HG02840 (cell line): ENCODE measurements at regions not wholly inside any gene's neighbourhood (a gene's known extent, or its start where the extent isn't known, plus 50 kb on each side); places are given as distances from the start of the nearest gene placed in this dataset.

Experiments
- ATAC-seq: cut with Tn5 transposase; IDR thresholded peaks from one replicate; pipeline ENCODE4 v1.9.1; 2021; ENCODE audit warnings: mild to moderate bottlenecking, moderate library complexity, moderate number of reproducible peaks; ENCODE audit not compliant: unreplicated experiment, low FRiP score

DNA sequence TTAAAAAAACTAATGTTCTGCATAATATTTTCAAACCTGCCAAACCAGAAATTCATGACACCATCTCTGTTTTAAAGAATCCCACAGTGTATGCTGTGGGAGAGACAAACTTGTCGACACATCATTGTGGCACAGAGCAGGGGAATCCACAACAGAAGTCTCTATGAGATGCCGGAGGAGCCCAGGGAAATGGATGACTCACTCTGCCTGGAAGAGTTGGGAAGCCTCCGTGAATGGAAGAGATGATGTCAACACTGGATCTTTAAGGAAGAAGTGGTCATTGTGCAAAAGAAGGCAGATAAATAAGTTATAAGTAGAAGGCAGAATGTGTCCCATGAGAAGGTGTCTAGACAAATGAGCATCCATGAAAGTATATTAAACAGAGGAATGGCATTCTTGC is 595.1 kb downstream of the RAB28 start:
- ATAC-seq: no peak

DNA sequence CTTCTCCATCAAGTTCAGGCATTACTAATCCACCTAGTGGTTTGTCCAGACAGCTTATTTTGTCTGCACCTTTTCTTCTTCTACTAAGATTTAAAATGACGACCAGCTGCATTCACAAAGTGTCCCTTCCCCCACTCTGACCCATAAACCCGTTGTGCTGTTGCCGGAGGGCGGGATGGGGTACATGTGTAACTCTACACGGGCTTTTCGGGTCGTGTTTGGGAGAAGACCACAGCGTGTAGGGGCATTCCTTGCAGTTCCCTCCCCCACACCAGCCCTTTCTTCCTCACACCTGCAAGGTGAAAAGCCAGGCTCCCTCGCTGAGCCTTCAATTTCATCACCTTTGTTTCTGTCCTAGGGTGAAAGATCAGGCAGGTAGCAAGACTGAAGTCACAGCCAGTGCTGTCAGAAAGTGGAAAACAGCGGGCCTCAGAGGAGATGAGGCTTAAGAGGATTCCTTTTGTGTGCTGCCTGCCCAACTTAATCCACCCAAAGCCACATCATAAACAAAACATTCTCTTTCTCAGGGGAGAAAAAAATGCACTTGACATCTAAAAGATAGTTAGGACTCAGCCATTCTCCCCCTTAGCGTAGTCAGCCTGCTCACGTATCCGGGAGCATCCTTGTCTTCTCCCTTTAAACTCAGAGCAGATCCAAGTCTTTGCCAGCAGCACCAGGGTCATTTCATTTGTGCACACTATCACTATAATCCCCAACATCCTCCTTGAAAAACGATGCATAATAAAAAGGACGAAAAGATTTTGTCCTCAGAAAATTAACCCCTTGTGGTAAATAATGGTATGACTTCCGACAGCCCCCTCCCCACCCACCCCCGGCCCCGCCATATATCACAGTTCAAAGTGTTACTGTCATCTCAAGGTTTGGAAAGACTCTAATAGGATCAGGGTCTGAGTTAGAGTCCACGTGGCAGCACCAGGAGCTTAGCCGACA is 599.0 kb downstream of the RAB28 start:
- ATAC-seq: no peak

DNA sequence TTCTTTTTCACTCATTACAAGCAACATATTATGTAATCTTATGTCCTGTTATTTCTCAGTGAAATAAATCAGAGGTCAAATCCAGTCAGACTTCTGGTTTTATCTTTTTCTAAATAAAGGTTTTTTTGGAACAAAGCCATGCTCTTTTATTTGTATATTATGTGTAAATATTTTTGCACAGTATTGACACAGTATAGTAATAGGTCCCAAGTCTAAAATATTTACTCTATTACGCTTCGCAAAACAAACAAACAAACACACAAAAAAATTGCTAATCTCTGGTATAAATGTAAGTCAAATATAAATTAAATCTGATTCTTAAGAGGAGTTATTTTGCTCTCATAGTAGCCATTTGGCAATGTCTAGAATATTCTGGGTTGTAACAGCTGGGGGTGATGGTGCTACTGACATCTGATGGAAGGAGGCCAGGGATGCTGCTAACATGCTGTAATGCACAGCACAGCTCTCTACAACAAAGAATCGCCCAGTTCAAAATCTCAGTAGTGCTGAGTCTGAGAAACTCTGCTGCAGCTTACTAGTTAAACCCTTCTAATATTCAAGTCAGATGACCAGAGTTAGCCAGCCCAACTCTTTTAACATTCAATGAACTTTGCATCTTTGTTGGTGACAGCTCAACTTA is 602.1 kb downstream of the RAB28 start:
- no peak for ATAC-seq

DNA sequence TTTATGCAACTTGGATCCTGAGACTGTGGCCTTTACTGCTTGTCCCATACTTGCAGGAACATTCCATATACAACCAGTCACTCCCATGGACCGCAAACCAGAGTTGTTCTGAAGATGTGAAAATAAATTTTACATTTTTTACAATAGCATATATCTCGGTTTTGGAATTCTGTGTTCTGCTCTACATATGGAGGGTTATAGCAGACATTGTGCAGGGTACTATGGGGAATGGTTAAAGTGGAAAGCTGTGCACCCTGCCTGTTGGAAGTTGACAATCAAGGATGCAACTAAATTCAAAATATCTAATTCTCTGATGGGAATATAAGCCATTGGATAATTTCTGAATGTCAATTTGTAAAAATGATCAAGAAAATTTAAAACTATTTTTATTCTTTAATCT is 603.3 kb downstream of the RAB28 start:
- ATAC-seq: no peak

DNA sequence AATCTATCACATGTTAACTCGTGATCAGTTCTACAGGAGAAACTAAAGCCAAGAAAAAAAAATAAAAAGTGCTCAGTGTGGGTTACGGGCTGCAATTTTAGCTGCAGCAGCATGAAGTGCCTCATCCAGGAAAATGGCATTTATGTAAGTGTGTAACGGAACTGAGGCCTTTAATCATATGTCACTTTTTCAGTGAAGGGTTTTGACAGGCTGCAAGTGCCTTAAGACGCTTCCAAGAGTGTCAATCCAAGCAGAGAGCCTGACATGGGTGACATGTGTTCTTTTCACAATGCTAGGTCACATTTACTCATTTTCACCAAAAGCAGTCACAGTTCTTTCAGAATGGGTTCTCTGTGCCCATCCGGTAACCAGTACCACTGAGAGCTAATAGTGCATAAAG is 604.6 kb downstream of the RAB28 start:
- ATAC-seq: no peak

DNA sequence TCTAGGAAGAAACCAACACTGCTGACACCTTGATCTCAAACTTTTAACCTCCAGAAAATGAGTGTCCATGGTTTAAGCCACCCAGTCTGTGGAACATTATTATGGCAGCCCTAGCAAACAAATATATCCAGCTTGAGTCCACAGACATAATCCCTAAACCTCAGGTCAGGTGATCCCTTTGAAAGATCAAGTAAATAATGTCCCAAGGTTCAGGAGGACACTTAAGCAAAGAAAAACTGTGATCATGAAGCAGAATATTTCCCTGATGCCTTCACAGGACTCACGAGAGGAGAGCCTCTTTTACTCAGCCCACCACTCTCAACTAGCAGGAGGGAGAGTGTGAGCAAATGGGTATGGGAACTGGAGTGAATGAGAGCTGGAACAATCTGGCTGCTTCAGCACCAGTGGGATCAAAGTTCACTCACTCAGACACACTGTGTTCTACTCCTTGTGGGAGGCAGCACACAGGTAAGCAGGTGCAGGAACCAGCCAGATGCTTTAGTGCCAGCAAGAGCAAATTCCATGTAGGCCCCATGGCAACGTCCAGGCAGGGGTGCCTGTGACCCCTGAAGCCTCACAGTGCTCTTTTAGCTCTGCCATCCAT is 608.4 kb downstream of the RAB28 start:
- no peak for ATAC-seq

DNA sequence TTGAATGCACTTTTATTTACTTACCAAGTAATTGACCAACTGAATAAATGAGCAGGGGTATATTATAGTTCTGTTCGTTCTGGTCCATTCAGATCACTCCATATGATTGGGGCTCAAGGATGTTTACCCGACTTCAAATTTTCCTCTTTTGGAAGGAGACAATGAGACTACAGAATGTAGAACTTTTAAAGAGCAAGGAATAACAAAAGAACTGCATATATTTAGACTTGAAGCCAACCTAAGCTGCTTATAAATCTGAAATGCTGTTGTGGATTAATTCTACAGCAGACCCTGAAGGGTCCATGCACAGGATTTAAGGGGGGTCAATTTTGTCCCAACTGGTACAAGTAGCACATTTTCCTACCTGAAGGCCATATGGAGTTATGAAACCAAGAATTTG is 610.8 kb downstream of the RAB28 start:
- ATAC-seq: no peak

DNA sequence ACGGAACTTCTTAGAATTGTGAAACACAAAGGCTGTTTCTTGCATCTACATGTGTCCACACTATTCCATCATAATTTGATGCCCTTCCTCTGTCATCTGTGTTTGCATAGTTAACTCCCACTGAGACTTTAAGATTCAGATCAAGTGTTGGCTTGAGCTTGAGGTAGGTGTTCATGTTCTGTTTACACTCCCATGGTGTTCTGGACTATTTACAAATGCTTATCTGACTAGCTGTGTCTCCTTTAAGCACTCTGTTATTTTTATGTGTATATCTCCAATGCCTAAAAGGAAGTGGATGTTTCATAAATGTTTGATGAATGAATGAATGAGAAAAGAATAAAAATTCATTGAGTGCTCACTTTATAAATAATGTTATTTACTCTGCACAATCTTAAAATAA is 622.7 kb downstream of the RAB28 start:
- ATAC-seq: no peak

DNA sequence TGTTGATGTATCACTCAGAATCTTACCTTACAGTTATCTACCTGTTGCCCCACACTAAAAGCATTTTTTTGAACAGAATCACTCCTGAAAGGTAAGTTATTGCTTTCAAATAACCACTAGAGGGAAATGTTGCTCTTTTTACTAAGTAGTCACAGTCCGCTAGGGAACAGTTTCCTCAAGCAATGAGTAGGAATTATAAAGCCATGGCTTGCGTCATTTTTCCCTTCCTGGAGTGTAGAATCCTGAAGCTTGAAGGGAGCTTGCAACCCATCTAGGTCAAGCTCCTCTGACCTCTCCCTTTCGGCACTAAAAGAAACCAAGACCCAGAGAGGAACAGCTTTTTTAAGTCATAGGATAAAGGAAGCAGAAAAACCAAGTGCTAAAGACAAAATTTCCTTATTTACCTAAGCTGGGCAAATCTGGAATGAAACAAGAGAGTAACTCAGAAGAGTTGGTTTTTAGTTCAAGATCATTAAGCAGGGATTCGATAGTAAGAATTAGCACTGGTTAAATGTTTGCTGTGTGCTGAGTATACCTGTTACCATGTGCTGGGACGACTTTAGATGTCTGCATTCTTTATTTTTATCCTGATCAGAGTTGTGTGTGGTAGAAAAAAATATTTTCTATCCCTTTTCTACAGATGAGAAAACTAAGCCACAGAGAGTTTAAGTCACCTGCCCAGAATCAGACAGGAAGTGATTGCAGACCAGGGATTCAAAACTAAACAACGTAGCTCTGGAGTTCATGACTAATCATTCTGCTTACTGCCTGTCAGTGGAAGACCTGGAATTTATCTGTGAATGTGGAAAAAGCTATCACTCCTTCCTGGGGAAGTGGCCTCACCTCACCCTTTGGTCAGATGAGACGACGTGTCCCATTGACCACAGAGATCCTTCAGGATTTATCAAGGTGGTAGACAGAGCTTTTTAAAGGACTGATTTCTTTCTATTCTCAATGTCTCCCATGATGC is 631.5 kb downstream of the RAB28 start:
- ATAC-seq: no peak

DNA sequence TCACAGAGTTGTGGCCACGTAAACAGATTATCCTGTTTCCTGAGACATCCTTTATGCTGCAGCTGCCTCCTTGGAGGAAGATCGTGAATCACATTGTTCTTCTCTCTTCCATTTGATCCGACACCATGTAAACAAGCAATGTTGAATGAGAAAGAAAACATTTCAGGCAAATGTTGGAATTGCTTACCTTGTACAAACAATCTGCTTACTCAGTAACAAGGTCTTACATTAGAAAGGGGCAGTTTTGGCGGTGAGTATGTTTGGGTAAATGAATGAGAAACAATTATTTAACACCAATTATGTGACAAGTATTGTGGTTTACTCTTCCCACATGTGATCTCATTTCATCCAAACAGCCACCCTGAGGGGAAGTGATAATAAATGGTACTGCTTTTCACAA is 637.8 kb downstream of the RAB28 start:
- ATAC-seq: no peak

DNA sequence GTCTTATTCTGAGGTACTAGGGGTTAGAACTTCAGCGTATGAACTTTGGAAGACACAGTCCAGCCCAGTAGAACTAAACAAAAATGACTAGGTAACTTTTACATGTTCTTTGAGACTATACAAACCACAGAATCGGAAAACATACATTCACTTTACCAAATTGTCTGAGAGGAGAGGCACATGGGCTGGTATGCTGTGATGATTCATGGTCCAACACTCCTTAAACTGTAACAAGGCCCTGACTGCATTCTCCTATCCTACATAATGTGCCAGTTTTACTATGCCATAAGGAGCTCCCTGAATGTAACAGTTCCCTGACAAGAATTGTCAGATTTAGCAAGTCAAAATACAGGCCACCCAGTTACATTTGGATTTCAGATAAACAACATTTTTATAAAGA is 640.0 kb downstream of the RAB28 start:
- no peak for ATAC-seq

DNA sequence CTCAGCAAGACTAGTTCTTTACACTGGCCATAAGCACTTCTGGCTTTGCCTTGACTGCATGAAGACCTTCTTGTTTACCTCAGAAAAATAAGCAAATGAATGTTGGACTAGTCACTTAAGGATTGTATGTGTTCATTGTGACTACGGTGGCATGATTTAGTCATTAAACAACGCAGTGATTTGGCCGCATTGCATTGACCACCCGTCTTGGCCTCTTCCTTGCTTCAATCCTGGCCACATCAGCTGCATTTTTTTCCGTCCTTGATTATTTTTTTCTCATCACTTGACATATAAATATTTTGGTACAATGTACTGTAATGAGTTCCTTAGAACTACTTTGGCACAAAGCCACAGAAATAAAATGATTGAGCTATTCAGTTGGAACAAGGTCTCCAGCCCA is 656.2 kb downstream of the RAB28 start:
- ATAC-seq: no peak

DNA sequence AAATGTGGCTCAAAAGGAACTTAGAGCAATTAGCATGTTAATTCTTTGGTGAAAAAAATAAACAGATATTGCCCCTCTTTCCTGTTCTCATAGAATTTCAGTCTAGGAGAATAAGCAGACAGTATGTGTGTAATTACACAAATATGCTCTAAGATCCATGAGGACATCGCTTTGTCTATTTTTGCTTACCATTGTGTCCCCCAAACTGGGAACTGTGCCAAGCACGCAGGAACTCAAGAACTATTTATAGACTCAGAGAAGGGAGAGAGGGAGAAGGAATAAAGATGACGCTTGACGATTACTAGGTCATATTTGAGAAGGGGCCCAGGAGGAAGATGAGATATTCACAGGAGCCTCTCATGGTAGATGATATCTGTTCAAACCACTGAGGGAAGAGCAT is 692.6 kb downstream of the RAB28 start:
- ATAC-seq: no peak

DNA sequence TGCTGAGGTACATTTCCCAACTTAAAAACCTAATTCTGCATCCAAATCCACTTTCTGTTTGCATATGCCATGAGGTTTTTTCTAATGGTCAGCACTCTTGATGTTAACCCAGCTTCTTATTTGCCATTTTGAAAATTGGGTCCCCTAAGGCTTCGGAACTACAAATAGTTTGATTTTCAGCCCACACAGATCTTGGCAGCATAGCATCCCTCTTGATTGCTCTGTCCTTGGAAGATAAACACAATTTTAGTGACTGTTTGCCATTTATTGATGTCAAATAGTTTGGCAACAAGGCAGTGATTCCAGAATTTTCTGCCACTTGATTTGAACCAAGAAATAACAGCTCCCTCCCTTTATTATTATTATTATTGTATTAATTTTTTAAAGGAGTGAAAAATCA is 696.9 kb downstream of the RAB28 start:
- ATAC-seq: no peak

DNA sequence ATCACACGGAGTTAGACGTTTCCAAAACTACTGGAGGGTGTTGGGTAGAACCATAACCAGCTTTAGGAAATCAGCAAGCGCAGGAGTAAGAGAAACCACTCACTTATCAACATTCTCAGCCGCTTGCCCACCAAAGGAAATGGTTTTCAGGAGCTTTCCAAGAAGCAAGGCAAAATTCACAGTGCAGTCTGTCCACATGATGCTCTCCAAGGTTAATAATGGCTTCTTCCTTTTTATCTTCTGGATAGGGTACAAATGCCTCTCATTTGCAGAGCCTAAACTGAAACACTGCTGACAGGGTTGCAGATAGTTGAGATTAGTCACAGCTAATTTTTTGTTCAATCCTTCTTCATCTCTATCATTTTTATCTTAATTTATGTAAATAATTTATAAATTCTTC is 705.4 kb downstream of the RAB28 start:
- no peak for ATAC-seq

DNA sequence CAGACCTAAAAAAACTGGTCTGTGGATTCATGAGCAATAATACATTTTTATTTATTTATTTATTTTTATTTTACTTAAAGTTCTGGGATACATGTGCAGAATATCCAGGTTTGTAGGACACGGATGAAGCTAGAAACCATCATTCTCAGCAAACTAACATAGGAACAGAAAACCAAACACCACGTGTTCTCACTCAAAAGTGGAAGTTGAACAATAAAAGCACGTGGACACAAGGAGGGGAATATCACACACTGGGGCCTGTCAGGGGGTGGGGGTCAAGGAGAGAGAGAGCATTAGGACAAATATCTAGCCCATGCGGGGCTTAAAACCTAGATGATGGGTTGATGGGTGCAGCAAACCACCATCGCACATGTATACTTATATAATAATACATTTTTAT is 705.9 kb downstream of the RAB28 start:
- ATAC-seq: no peak

DNA sequence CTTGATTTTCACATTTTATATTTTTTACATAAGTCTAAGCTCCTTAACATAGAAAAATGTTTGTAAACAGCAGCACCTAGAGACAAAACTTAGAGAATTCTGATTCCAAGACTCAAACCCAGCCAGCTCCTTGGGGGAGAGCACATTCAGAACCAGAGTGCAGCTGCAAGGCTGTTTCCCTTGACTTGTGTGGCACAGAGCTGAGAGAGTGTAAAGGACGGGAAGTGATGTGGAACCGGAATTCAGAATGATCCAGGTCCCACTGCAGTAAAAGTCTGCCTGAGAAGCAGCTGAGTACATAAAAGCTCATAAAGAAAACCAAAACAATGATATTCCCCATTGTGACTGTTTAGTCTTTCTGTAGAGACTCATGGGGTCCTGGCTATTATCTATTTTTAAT is 713.8 kb downstream of the RAB28 start:
- ATAC-seq: no peak

DNA sequence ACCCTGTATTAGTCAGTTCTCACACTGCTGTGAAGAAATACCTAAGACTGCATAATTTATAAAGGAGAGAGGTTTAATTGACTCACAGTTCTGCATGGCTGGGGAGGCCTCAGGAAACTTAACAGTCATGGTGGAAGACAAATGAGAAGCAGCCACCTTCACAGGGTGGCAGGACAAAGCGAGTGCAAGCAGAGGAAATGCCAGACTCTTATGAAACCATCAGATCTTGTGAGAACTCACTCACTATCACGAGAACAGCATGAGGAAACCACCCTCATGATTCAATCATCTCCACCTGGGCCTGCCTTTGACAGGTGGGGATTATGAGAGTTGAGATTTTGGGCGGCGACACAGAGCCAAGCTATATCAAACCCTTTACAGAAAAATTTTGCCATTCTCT is 722.4 kb downstream of the RAB28 start:
- ATAC-seq: no peak

DNA sequence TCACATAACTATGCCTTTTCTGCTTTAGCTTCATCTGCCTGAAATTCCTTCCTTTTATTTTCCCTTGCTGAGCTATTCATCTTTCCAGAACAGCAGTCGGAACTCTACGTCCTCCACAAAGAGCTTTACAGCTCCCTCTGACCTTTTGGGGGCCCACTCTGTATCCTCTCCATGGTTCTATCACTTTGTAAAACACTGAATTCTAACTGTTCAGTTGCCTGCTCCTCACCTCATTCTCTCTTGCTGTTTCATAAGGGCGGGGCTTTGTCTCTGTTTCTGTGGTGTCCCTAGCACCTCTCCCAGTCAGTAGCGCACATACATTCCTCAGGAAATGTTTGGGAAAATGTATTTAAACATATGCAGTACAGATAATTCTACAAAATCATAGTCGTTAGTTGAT is 737.0 kb downstream of the RAB28 start:
- ATAC-seq: no peak

DNA sequence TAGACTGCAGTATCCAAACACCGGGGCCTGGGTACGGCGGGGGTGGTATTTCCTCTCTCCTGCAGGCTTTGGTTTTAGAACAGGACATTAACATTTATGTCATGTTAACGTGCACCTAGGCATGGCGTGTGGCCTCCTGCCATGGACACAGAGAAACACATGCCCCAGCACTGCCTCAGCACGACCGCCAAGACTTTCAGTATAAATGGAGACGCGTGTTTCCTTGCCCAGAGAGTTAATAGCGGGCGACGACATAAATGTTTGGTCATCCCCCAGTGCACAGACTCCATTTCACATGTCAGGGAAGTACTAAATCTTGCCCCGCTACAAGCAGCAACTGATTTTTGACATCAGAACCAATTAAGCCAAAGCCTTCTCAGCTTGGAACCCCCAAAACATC is 737.9 kb downstream of the RAB28 start:
- ATAC-seq: no peak

DNA sequence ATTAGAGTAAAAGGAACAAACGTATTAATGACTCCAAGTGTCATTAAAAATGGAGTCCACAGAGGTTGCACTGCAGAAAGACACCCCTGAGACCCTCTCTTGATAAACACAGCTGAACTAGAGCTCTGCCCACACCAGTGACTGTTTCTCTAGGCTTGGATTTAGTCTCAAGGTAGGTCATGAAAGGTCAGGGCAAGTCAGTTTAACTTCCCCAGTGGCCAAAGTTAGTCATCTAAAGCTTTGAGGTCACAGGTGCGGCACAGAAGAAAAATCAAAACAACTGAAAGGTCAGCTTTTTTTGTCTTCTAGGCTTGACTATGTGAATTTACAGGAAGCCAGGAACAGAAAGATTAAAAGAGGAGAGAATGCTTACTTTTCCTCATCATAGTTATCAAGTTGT is 749.6 kb downstream of the RAB28 start:
- ATAC-seq: no peak
